ENCODE measurements at regions not wholly inside any gene's neighbourhood (a gene's known extent, or its start where the extent isn't known, plus 50 kb on each side); places are given as distances from the start of the nearest gene placed in this dataset.

DNA sequence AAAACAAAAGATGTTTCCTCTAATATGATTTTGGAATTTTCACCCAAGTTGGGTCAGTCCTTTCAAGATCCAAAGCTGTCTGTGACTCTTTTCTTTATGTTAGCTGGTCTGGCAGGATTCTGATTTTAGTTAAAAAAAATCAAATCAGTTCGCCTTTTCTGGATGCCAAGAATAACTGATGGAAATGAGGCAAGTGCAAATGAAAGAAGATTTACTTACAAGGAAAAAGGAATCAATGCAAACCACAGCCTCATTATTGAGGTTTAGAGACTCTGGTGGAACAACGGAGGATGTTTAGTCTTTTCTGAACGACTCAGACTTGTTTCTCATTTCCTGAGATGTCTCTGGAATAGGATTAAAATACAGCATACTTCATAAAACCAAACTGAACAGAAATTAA is 117.0 kb upstream of the DYRK2 start:
- H3K4me3 ChIP-seq (ENCODE audit: low read depth, low read length): no peak overlapping the region
- TF ChIP-seq, protein P1, sequence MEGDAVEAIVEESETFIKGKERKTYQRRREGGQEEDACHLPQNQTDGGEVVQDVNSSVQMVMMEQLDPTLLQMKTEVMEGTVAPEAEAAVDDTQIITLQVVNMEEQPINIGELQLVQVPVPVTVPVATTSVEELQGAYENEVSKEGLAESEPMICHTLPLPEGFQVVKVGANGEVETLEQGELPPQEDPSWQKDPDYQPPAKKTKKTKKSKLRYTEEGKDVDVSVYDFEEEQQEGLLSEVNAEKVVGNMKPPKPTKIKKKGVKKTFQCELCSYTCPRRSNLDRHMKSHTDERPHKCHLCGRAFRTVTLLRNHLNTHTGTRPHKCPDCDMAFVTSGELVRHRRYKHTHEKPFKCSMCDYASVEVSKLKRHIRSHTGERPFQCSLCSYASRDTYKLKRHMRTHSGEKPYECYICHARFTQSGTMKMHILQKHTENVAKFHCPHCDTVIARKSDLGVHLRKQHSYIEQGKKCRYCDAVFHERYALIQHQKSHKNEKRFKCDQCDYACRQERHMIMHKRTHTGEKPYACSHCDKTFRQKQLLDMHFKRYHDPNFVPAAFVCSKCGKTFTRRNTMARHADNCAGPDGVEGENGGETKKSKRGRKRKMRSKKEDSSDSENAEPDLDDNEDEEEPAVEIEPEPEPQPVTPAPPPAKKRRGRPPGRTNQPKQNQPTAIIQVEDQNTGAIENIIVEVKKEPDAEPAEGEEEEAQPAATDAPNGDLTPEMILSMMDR (IDR thresholded peaks at IDR 0.05; ENCODE audit: low read depth, low read length): no peak

- TF ChIP-seq, protein P1 (IDR thresholded peaks at IDR 0.05; ENCODE audit: low read depth, low read length): no peak
- no peak overlapping the region for H3K4me3 ChIP-seq (ENCODE audit: low read depth, low read length)
These were observed 115.4 kb upstream of the DYRK2 start for GRCh38 chr12:67533159-67533558.

GRCh38 chr12:67534046-67534445 is 114.5 kb upstream of the DYRK2 start:
- no peak overlapping the region for H3K4me3 ChIP-seq (ENCODE audit: low read depth, low read length)
- TF ChIP-seq, protein P1 (IDR thresholded peaks at IDR 0.05; ENCODE audit: low read depth, low read length): no peak

- TF ChIP-seq, protein P1 (IDR thresholded peaks at IDR 0.05; ENCODE audit: low read depth, low read length): no peak
- no peak overlapping the region for H3K4me3 ChIP-seq (ENCODE audit: low read depth, low read length)
These were observed 113.9 kb upstream of the DYRK2 start for GRCh38 chr12:67534681-67535080.

GRCh38 chr12:67535176-67535575 is 113.4 kb upstream of the DYRK2 start:
- H3K4me3 ChIP-seq (ENCODE audit: low read depth, low read length): no peak overlapping the region
- TF ChIP-seq, protein P1 (IDR thresholded peaks at IDR 0.05; ENCODE audit: low read depth, low read length): no peak

GRCh38 chr12:67535971-67536370 is 112.6 kb upstream of the DYRK2 start:
- no peak overlapping the region for H3K4me3 ChIP-seq (ENCODE audit: low read depth, low read length)
- TF ChIP-seq, protein P1 (IDR thresholded peaks at IDR 0.05; ENCODE audit: low read depth, low read length): no peak

GRCh38 chr12:67539329-67539728 is 109.2 kb upstream of the DYRK2 start:
- TF ChIP-seq, protein P1 (IDR thresholded peaks at IDR 0.05; ENCODE audit: low read depth, low read length): no peak
- no peak overlapping the region for H3K4me3 ChIP-seq (ENCODE audit: low read depth, low read length)
